ENCODE measurements at regions not wholly inside any gene's neighbourhood (a gene's known extent, or its start where the extent isn't known, plus 50 kb on each side); places are given as distances from the start of the nearest gene placed in this dataset.

DNA sequence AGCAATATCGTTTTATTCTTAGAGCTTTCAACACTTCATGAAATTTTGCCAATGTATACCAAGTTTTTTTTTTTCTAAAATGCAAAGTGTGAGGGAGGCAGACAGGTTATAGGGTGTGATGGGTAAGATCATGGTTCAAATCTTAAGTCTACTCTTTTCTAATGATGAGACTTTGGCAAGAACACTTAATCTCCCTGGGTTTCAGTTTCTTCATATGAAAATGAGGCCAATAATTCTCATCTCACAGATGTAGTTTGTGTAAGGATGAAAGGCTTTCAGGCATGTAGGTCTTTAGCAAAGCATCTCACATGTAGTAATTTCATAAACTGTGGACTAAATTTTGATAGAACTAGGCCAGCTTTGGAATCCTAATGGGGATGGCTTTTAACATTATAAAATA is 457.1 kb downstream of the QKI start:
- TF ChIP-seq, protein P1, sequence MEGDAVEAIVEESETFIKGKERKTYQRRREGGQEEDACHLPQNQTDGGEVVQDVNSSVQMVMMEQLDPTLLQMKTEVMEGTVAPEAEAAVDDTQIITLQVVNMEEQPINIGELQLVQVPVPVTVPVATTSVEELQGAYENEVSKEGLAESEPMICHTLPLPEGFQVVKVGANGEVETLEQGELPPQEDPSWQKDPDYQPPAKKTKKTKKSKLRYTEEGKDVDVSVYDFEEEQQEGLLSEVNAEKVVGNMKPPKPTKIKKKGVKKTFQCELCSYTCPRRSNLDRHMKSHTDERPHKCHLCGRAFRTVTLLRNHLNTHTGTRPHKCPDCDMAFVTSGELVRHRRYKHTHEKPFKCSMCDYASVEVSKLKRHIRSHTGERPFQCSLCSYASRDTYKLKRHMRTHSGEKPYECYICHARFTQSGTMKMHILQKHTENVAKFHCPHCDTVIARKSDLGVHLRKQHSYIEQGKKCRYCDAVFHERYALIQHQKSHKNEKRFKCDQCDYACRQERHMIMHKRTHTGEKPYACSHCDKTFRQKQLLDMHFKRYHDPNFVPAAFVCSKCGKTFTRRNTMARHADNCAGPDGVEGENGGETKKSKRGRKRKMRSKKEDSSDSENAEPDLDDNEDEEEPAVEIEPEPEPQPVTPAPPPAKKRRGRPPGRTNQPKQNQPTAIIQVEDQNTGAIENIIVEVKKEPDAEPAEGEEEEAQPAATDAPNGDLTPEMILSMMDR (optimal IDR thresholded peaks at IDR 0.05 in 1 of 3, IDR thresholded peaks at IDR 0.05 in 1 of 3, conservative IDR thresholded peaks at IDR 0.05 in 1 of 3; ENCODE audit: extremely low read depth in 1 of 3, insufficient read depth in 2 of 3, low read length in 3 of 3): no peak
- TF ChIP-seq EZH2 (IDR thresholded peaks at IDR 0.05; ENCODE audit: low read length): no peak

Data from keratinocyte (primary cell).